ENCODE measurements at regions not wholly inside any gene's neighbourhood (a gene's known extent, or its start where the extent isn't known, plus 50 kb on each side); places are given as distances from the start of the nearest gene placed in this dataset.

DNA sequence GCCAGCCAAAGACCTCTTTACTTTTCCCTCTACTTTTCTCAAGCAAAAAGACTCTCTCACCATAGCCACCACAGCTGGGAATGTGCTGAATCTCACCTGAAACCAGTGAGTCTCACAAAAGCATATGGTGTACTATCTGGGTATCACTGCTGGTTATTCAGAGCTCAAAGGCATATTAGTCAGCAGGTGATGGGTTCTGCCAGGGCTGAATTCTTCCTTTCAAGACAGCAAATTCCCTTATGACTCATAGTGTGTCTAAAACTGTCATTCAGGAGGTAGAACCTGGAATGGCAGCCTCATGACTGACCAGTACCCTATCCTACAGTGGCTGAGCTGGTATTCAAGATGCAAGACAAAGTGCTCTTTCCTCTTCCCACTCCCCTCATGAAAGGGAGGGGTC is 2859.1 kb downstream of the PCDH9 start:
- DNase-seq (ENCODE audit: low read depth): no peak

GRCh38 chr13:64369121-64369520 is 2861.0 kb downstream of the PCDH9 start:
- DNase-seq (ENCODE audit: low read depth): no peak

GRCh38 chr13:64362564-64362963 is 2867.6 kb downstream of the PCDH9 start:
- DNase-seq (ENCODE audit: low read depth): no peak

GRCh38 chr13:64347664-64348063 is 2882.5 kb downstream of the PCDH9 start:
- no peak for DNase-seq (ENCODE audit: low read depth)

DNA sequence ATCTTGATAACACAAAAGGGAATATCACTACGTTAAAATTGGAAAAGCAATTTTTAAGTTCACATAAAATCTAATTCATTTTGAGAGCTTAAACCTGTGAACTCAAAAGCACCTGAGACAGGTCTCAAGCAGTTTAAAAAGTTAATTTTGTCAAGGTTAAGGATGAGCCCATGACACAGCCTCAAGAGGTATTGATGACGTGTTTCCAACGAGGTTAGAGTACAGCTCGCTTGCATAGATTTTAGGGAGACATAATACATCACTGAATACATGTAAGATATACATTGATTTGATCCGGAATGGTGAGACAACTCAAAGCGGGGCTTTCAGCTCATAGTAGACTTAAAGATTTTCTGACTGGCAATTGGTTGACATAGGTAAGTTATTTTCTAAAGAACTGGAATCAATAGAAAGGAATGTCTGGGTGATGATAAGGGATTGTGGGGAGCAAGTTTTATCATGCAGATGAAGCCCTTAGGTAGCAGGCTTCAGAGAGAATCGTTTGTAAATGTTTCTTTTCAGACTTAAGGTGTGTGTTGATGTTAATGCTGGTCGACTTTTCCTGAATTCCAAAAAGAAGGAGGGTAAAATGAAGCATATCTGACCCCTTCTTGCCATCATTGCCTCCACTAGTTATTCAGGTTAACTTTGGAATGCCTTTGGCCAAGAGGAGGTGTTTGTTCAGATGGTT is 2890.6 kb downstream of the PCDH9 start:
- DNase-seq (ENCODE audit: low read depth): no peak

DNA sequence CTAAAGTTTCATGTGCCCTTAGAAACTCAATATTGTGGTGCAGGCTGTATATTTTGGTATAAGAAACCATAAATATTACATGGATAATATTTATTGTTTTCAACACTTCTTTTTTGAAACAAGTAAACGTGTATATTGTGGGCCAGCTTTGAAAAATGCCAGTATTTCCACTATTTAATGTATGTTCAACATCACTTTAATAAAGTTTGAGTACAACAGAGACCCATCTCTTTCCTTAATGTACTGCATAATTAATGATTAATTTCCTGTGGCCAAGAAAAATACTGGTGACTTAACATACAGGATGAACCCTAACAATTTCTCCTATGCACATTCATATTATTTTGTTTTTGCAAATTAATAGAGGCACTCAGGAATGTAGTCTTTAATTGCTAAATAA is 2891.5 kb downstream of the PCDH9 start:
- DNase-seq (ENCODE audit: low read depth): no peak

GRCh38 chr13:64333888-64334287 is 2896.2 kb downstream of the PCDH9 start:
- peak; percentile 1 for DNase-seq (ENCODE audit: low read depth)

- DNase-seq (ENCODE audit: low read depth): peak; percentile 85
Measured at GRCh38 chr13:64332048-64332447, 2898.1 kb downstream of the PCDH9 start.

- no peak for DNase-seq (ENCODE audit: low read depth)
Measured at GRCh38 chr13:64327505-64328194, 2902.5 kb downstream of the PCDH9 start.

GRCh38 chr13:64314331-64314730 is 2898.7 kb upstream of the PCDH20 start:
- DNase-seq (ENCODE audit: low read depth): no peak

- DNase-seq (ENCODE audit: low read depth): no peak
Measured at GRCh38 chr13:64311948-64312347, 2896.3 kb upstream of the PCDH20 start.

DNA sequence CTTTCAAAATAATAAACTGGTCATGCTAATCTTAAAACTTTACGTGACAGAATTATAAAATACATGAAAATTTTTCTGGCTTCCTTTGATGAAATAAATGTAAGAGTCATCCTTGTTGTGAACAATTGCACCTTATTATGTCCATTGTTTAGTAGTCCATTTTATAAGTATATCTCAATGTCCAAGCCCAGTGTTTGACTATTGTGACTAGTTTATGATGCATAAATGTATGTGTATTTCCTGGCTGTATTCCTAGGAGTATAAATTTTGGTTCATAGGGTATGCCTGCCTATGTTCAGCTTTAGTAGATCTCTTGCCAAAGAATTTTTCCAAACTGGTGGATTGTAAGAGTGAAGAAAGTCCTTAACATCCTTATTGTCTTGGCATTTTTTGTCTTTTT is 2895.5 kb upstream of the PCDH20 start:
- DNase-seq (ENCODE audit: low read depth): no peak

GRCh38 chr13:64305246-64305645 is 2889.6 kb upstream of the PCDH20 start:
- DNase-seq (ENCODE audit: low read depth): no peak

DNA sequence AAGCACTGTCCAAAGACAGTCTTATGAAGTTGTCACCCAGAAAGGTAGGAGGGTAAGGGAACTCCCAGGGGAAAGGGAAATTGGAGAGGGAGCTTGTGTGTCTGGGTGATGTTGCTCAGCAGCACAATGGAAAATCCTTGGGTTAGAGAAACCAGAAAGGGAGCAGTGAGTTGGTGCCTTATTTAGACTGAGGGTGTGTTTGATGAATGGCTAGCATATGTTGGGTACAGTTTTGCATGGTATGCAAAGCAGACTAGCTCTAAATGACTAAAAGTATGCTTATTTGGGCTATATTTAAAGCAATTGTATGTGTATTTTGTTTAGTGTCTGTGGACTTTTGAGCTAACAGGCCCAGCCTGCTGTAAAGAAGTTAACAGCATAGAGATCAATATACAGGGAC is 2884.6 kb upstream of the PCDH20 start:
- DNase-seq (ENCODE audit: low read depth): no peak

- DNase-seq (ENCODE audit: low read depth): no peak
Measured at GRCh38 chr13:64293923-64294322, 2878.3 kb upstream of the PCDH20 start.

- no peak for DNase-seq (ENCODE audit: low read depth)
Measured at GRCh38 chr13:64289702-64290101, 2874.1 kb upstream of the PCDH20 start.

DNA sequence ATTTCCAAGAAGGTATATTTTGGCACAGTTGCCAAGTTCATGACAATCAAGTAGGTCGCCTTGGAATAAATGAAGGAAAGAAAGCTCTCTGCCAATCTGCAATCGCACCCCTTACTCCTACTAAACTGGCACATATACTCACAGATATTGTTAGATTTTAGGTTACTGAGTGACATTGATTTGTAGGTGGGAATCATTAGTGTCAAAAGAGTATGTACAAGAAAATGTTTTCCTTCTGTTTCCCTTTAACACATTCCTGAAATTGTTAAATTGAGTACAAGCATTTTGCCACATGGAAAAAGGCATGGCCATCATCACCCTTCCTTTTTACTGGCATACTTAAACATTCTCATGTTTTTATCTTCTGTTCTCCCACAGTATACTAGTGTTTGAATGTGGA is 2868.3 kb upstream of the PCDH20 start:
- no peak for DNase-seq (ENCODE audit: low read depth)

GRCh38 chr13:64278493-64278892 is 2862.8 kb upstream of the PCDH20 start:
- DNase-seq (ENCODE audit: low read depth): peak; percentile 45

DNA sequence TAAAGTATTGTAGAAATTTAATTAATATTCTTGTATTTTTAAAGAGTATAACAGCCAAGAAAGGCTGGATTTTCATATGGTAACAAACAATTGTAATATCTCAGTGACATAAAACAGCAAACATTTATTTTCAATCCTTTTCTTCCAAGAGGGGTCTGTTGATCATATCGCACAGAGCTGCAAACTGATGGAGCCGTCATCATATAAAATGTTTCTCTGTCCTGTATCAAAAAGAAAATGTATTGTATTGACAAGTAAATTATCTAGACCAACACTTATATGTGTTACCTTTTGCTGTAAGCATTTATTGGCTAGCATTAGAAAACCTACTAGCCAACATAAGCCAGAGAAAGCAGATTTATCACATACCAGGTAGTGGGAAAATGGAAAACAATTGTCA is 2861.4 kb upstream of the PCDH20 start:
- no peak for DNase-seq (ENCODE audit: low read depth)

DNA sequence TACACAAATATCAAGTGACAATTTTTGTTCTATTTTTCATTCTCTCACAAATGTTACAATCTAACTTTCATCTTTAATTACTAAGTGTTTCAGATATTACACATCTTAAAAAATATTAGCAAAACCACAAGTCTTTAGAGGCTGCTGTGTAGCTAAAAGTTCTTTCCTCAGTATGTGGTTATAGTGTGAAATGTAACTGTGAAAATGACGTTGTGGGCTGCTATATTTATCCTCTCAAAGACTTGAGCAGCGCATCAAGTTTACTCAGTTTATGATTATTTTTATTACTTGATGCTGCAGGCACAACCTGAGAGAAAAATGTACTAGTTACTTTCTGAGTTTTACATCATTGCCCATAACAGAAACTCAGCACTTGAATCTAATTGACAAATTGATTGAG is 2860.6 kb upstream of the PCDH20 start:
- DNase-seq (ENCODE audit: low read depth): peak; percentile 21

DNA sequence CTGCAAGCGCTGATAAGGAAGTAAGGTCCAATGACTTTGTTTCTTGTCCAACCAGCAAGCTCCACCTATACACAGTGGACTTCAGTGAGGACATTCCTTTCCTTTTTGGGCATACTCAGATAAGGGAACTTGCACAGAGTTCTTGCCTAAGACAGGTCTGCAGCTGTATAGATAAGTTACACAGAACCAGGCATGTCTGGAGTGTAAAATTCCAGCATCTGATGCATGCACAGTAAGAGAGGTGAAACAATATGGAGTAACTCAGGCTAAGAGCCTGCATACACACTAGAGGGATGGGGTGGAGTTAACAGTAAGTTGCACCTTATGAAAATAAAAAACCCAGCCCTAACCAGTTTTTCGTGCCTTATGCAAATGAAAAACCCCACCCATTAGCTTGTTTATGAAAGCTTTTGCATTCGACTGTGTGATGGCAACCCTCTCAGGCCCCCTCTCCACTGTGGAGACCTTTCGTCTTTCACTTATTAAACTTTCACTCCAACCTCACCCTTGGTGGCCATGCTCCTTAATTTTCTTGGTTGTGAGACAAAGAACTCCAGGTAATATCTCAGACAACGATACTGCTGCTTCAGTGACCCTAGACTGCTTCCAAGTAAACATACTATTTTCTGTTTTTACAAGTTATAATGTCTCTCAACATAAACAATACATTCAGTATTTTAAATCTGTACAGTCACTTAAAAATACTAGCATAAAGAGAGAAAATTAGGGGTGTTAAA is 2859.0 kb upstream of the PCDH20 start:
- DNase-seq (ENCODE audit: low read depth): no peak

DNA sequence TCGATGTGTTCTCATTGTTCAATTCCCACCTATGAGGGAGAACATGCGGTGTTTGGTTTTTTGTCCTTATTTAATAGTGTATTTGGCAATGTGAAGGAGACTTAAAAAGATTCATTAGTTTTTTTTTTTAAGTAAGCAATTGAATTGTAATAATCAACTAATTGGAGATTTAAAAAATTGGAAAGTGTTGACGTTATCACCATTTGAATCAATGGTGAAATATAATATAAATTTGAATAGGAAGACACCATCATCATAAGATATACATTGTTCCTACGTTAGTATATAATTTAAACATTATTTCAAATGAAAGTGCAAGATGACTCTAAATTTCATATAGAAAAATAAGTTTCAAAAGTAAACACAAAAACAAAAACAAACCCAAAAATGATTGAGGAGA is 2858.1 kb upstream of the PCDH20 start:
- no peak for DNase-seq (ENCODE audit: low read depth)
